Stimulated activated CD8-positive, alpha-beta memory T cell treated with anti-CD3 and anti-CD28 coated beads, Interleukin-7, amount 100 ng/mL, for 48 hours (primary cell): ENCODE measurements at regions not wholly inside any gene's neighbourhood (a gene's known extent, or its start where the extent isn't known, plus 50 kb on each side); places are given as distances from the start of the nearest gene placed in this dataset.
"Not testable (repeated sequence)": the region's sequence is repeated elsewhere in the genome, so short reads cannot be mapped to it uniquely, and the experiment has no call there.

ENCODE experiments used
- DNase-seq, 2 donors: peaks; one replicate each; pipeline ENCODE4 v3.0.0-alpha.2; 2020; ENCODE audit warnings: low read depth in 1 of 2; ENCODE audit errors: extremely low read depth in 1 of 2

- DNase-seq, result not testable (repeated sequence)
Measured at GRCh38 chr19:27852931-27853330, 1360.0 kb downstream of the UQCRFS1 start.

- no peak for DNase-seq
Measured at GRCh38 chr19:27851543-27852060, 1361.3 kb downstream of the UQCRFS1 start.

- no peak for DNase-seq
Measured at GRCh38 chr19:27851002-27851481, 1361.9 kb downstream of the UQCRFS1 start.

GRCh38 chr19:27846944-27847343, 1366.0 kb downstream of the UQCRFS1 start:
- DNase-seq, result no peak

- no peak for DNase-seq
Measured at GRCh38 chr19:27844261-27844660, 1368.7 kb downstream of the UQCRFS1 start.

- DNase-seq, result no peak
Measured at GRCh38 chr19:27843861-27844260, 1369.1 kb downstream of the UQCRFS1 start.

DNA sequence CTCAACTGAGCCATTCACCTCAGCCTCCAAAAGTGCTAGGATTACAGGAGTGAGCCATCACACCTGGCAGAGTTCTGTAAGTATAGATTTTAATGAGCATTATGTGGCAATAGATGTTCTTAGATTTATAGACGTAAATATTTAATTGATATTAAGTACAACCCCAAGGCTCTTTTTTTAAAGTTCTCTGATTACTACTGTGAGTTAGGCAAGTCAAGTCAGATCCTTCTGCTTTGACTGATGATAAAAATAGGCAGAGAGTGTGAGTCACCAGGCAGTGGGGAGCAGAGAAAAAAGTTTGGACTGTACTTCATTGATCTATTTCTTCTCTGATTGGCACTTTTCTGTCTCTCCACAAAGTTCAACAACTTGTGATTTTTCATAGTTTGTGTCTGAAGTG, 1379.9 kb downstream of the UQCRFS1 start:
- no peak for DNase-seq

GRCh38 chr19:27828829-27829228, 1384.1 kb downstream of the UQCRFS1 start:
- no peak for DNase-seq

DNA sequence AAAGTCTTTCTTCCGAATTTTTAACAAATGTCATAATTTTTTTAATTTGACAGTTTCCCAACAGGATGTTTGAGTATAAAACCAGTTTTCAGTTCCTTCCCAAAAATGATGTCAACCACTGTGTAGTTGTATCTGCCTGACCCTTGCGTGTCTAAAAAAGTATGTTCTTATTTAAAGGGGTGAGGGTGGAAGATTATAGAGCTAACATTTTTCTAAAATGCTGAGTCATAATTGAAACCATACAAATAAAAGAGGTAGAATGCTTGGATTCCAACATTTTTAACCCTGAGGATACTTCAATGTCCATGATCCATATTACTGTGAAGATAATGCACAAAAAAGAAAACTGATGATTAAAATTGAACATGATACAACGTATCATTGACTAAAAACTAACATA, 1388.8 kb downstream of the UQCRFS1 start:
- no peak for DNase-seq

- no peak for DNase-seq
Measured at GRCh38 chr19:27822336-27822735, 1390.6 kb downstream of the UQCRFS1 start.

GRCh38 chr19:27821418-27822018, 1391.4 kb downstream of the UQCRFS1 start:
- no peak for DNase-seq

DNA sequence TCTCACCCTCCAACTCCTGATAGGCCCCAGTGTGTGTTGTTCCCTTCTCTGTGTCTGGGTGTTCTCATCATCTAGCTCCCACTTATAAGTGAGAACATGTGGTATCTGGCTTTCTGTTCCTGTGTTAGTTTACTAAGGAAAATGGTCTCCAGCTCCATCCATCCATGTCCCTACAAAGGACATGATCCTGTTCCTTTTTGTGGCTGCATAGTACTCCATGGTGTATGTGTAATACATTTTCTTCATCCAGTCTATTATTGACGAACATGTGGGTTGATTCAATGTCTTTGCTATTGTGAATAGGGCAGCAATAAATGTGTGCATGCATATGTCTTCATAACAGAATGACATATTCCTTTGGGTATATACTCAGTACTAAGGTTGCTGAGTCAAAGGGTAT, 1397.0 kb downstream of the UQCRFS1 start:
- no peak for DNase-seq

- not testable (repeated sequence) for DNase-seq
Measured at GRCh38 chr19:27814834-27815233, 1398.1 kb downstream of the UQCRFS1 start.

DNA sequence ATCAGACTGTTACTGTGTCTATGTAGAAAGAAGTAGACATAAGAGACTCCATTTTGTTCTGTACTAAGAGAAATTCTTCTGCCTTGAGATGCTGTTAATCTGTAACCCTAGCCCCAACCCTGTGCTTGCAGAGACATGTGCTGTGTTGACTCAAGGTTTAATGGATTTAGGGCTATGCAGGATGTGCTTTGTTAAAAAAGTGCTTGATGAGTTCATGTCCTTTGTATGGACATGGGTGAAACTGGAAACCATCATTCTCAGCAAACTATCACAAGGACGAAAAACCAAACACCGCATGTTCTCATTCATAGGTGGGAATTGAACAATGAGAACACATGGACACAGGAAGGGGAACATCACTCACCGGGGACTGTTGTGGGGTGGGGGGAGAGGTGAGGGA, 1398.7 kb downstream of the UQCRFS1 start:
- not testable (repeated sequence) for DNase-seq

DNA sequence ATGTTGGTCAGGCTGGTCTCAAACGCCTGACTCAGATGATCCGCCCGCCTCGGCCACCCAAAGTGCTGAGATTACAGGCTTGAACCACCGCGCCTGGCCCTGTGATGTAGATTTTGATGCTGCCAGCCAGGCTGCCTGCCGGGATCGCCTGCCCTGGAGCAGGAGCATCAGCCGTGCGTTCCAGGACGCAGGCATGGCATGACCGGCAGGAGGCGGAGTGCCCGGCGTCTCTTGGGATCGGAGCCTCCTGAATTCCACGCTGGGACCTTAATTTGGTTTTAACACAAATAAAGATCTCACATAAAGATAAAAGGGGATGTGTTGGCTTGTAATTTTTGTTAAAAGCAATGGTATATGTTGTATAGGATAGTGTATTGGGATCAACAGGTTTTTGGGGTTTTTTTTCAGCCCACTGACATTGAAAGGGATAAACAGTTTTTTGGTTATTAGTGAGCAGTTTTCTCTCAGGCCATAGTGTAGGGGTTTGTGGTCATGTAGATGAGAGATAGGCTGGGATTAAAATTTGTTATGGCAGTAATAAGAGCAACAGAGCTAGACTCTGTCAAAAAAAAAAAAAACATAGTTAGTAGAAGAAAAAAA, 1406.4 kb downstream of the UQCRFS1 start:
- no peak for DNase-seq

DNA sequence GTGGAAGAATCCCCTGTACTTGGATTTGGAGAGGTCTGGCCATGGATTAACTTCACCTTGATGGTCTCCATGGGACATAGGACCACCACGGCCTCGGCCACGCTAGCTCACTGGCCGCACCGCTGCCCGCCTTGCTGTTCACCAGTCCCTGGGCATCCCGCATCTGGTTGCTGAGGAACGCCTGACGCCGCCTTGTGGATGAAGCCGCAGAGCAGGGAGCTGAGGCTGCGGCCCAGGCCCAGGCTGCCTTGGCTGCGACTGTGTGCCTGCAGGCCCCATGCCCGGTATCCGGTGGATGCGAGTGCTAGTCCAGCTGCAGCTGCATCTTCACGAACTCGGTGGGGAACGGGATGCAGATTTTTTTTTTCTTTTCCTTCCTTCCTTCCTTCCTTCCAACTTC, 1407.1 kb downstream of the UQCRFS1 start:
- DNase-seq, result no peak

DNA sequence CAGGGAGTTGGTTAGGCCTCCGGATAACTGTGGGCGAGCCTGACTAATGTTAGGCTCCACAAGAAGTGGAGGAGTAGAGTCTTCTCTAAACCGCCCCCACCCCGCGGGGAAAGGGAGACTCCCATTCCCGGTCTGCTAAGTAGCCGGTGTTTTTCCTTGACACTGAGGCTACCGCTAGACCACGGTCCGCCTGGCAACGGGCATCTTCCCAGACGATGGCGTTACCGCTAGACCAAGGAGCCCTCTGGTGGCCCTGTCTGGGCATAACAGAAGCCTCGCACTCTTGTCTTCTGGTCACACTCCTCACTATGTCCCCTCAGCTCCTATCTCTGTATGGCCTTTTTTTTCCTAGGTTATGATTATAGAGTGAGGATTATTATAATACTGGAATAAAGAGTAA, 1410.7 kb downstream of the UQCRFS1 start:
- DNase-seq, result not testable (repeated sequence)

- no peak for DNase-seq
Measured at GRCh38 chr19:27796540-27796939, 1416.4 kb downstream of the UQCRFS1 start.

- DNase-seq, result no peak
Measured at GRCh38 chr19:27796073-27796472, 1416.9 kb downstream of the UQCRFS1 start.

DNA sequence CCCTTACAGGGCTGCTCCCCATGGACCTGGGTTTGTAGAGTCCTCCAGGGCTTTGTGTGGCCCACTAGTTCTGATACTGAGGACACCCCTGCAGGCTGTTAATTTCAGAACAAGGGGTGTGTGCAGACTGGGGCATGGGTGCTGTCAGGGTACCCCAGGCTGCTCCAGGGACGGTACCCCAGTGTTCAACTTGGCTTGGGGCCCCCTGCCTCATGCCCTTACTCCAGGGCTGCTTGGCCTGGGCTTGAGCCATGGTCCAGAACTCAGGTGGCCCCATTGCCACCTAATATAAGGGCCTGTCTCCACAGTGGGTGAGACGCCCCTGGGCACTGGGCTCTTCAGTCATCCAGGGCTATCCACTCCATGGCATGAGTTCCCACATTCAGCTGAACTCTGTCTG, 1417.6 kb downstream of the UQCRFS1 start:
- DNase-seq, result no peak

GRCh38 chr19:27794494-27795042, 1418.4 kb downstream of the UQCRFS1 start:
- no peak for DNase-seq
